ENCODE measurements at regions not wholly inside any gene's neighbourhood (a gene's known extent, or its start where the extent isn't known, plus 50 kb on each side); places are given as distances from the start of the nearest gene placed in this dataset.
"Not testable (repeated sequence)": the region's sequence is repeated elsewhere in the genome, so short reads cannot be mapped to it uniquely, and the experiment has no call there.

DNA sequence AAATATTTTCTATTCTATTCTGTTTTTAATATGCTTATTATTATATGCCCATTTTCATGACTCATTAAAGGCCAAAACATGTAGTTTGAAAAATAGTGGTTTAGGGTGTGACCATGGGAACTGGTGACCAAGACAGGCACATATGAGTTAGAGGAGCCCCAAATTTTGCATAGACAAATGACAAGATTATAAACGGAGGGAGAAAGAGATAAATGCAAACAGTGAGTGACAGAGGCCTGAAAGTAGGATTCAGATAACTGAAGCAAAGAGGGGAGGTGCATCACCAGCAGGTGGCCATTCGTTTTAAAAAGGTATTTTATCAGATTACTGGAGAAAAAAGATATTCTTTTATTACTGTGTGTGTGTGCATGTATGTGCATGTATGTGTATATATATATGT lies 391.5 kb upstream of the CHORDC1 start:
- H3K4me1 ChIP-seq (ENCODE audit: insufficient read depth, poor library complexity, severe bottlenecking), result no peaks in the 10 kb centered on the region
- DNase-seq (ENCODE audit: low spot score) (no peak), ATAC-seq (ENCODE audit: low read depth) (no peak)
- no peaks in the 10 kb centered on the region for H3K9me3 ChIP-seq (ENCODE audit: severe bottlenecking)
- TF ChIP-seq, protein P1, sequence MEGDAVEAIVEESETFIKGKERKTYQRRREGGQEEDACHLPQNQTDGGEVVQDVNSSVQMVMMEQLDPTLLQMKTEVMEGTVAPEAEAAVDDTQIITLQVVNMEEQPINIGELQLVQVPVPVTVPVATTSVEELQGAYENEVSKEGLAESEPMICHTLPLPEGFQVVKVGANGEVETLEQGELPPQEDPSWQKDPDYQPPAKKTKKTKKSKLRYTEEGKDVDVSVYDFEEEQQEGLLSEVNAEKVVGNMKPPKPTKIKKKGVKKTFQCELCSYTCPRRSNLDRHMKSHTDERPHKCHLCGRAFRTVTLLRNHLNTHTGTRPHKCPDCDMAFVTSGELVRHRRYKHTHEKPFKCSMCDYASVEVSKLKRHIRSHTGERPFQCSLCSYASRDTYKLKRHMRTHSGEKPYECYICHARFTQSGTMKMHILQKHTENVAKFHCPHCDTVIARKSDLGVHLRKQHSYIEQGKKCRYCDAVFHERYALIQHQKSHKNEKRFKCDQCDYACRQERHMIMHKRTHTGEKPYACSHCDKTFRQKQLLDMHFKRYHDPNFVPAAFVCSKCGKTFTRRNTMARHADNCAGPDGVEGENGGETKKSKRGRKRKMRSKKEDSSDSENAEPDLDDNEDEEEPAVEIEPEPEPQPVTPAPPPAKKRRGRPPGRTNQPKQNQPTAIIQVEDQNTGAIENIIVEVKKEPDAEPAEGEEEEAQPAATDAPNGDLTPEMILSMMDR (IDR thresholded peaks at IDR 0.05; ENCODE audit: poor library complexity, severe bottlenecking), result no peak
- H3K36me3 ChIP-seq (ENCODE audit: low read depth), result no peaks in the 10 kb centered on the region
- H3K4me3 ChIP-seq (ENCODE audit: severe bottlenecking), result no peak overlapping the region
- H3K27me3 ChIP-seq (ENCODE audit: insufficient read depth, poor library complexity, severe bottlenecking), result no peaks in the 10 kb centered on the region
- no peak overlapping the region for H3K27ac ChIP-seq (ENCODE audit: poor library complexity, severe bottlenecking)

DNA sequence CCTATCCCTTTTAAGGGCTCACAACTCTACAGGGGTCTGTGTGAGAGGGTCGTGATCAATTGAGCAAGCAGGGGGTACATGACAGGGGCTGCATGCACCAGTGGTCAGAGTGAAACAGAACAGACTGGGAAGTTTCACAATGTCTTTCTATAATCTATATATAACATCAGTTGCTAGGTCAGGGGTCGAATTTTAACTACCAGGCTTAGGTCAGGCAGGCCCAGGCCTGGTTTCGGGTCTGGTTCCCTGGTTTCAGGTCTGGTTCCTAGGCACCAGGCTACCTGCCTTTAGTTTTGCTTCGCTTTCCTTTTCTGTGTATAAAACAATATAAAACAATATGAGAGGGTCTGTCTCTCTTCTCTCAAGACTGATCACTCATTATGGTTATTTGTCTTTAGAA lies 390.2 kb upstream of the CHORDC1 start:
- not testable (repeated sequence) for H3K9me3 ChIP-seq (ENCODE audit: severe bottlenecking); ATAC-seq (ENCODE audit: low read depth); H3K36me3 ChIP-seq (ENCODE audit: low read depth); H3K4me3 ChIP-seq (ENCODE audit: severe bottlenecking); H3K4me1 ChIP-seq (ENCODE audit: insufficient read depth, poor library complexity, severe bottlenecking); DNase-seq (ENCODE audit: low spot score); H3K27ac ChIP-seq (ENCODE audit: poor library complexity, severe bottlenecking); H3K27me3 ChIP-seq (ENCODE audit: insufficient read depth, poor library complexity, severe bottlenecking)

DNA sequence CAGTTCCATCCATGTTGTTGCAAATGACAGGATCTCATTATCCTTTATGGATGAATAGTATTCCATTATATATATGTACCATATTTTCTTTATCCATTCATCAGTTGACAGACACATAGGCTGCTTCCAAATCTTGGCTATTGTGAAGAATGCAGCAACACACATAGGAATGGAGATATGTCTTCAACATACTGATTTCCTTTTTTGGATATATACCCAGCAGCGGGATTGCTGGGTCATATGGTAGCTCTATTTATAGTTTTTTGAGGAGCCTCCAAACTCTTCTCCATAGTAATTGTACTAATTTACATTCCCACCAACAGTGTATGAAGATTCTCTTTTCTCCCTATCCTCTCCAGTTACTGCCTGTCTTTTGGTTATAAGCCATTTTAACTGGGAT lies 383.9 kb upstream of the CHORDC1 start:
- H3K4me3 ChIP-seq (ENCODE audit: severe bottlenecking), result no peak overlapping the region
- TF ChIP-seq, protein P1 (IDR thresholded peaks at IDR 0.05; ENCODE audit: poor library complexity, severe bottlenecking), result no peak
- DNase-seq (ENCODE audit: low spot score) (no peak), ATAC-seq (ENCODE audit: low read depth) (no peak)
- no peak overlapping the region for H3K27ac ChIP-seq (ENCODE audit: poor library complexity, severe bottlenecking)
- no peaks in the 10 kb centered on the region for H3K36me3 ChIP-seq (ENCODE audit: low read depth)
- H3K4me1 ChIP-seq (ENCODE audit: insufficient read depth, poor library complexity, severe bottlenecking), result no peaks in the 10 kb centered on the region
- H3K27me3 ChIP-seq (ENCODE audit: insufficient read depth, poor library complexity, severe bottlenecking), result no peaks in the 10 kb centered on the region
- H3K9me3 ChIP-seq (ENCODE audit: severe bottlenecking), result no peaks in the 10 kb centered on the region

DNA sequence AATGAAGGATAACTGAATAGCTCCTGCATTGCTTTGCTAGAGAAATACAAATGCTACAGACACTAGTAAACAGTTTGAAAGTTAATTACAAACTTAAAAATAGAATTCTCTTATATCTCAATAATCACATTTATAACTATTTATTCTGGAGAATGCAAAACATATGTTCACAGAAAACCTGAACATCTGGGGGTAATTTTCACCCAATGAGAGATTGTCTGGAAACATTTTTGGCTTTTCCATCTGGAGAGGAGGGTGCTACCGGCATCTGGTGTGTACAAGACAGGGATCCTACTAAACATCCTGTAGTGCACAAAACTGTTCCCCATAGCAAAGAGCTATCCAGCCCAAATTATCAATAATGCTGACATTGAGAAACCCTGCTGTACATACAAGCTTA lies 378.4 kb upstream of the CHORDC1 start:
- H3K4me1 ChIP-seq (ENCODE audit: insufficient read depth, poor library complexity, severe bottlenecking), result no peaks in the 10 kb centered on the region
- H3K27me3 ChIP-seq (ENCODE audit: insufficient read depth, poor library complexity, severe bottlenecking), result no peaks in the 10 kb centered on the region
- H3K4me3 ChIP-seq (ENCODE audit: severe bottlenecking), result no peak overlapping the region
- no peaks in the 10 kb centered on the region for H3K9me3 ChIP-seq (ENCODE audit: severe bottlenecking)
- ATAC-seq (ENCODE audit: low read depth), result no peak
- no peak for DNase-seq (ENCODE audit: low spot score)
- TF ChIP-seq, protein P1 (IDR thresholded peaks at IDR 0.05; ENCODE audit: poor library complexity, severe bottlenecking), result no peak
- H3K27ac ChIP-seq (ENCODE audit: poor library complexity, severe bottlenecking), result no peak overlapping the region
- H3K36me3 ChIP-seq (ENCODE audit: low read depth), result no peaks in the 10 kb centered on the region

DNA sequence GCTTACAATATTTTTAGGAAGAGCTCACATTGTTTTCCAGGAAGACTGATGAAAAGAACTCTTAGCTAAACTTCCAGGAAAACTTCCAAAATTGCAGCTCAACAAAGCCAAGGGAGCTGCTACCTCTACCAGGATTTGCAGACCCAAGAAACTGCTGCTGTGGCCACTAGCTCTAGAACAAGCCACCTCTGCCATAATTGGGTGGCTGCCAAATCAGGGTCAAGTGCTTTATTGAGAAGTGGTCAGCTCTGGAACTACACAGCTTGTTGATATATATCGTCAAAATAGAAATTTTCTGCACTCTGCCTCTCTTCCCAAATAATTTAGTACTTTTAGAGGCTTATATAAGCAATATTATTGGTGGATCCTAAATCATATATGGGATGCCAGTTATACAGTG lies 371.8 kb upstream of the CHORDC1 start:
- Histone ChIP-seq H3K4me3 (ENCODE audit: severe bottlenecking) (no peak overlapping the region), H3K4me1 (ENCODE audit: insufficient read depth, poor library complexity, severe bottlenecking) (no peaks in the 10 kb centered on the region), H3K27ac (ENCODE audit: poor library complexity, severe bottlenecking) (no peak overlapping the region), H3K36me3 (ENCODE audit: low read depth) (no peaks in the 10 kb centered on the region), H3K9me3 (ENCODE audit: severe bottlenecking) (no peaks in the 10 kb centered on the region), H3K27me3 (ENCODE audit: insufficient read depth, poor library complexity, severe bottlenecking) (no peaks in the 10 kb centered on the region)
- no peak for DNase-seq (ENCODE audit: low spot score)
- no peak for ATAC-seq (ENCODE audit: low read depth)
- TF ChIP-seq, protein P1 (IDR thresholded peaks at IDR 0.05; ENCODE audit: poor library complexity, severe bottlenecking), result no peak
